Endothelial cell of umbilical vein (primary cell): ENCODE measurements at regions not wholly inside any gene's neighbourhood (a gene's known extent, or its start where the extent isn't known, plus 50 kb on each side); places are given as distances from the start of the nearest gene placed in this dataset.

Source experiments
- BruUV-seq: library from RNA; stranded (reverse); fragments of 400-500 nt; replicated peaks from 2 replicates; lab custom pipeline; 2021; lab: Mats Ljungman, UMichigan
- CTCF ChIA-PET: fragments of 300-600, 350-600 bp; sonication (Branson Sonifier 250); formaldehyde crosslinking; loops from one replicate; lab custom pipeline; 2021; ENCODE audit warnings: antibody characterized with exemption, inconsistent platforms; lab: Charles Lee
- POLR2A ChIA-PET: fragments of 300-600, 350-600 bp; sonication (Branson Sonifier 250); formaldehyde crosslinking; loops from one replicate; lab custom pipeline; 2021; ENCODE audit warnings: antibody characterized with exemption, inconsistent platforms; lab: Charles Lee
- DNase-seq: peaks from one replicate; pipeline ENCODE4 v3.0.0-alpha.2; 2011; ENCODE audit warnings: low read depth, low spot score
- FAIRE-seq: peaks from 2 replicates; lab custom pipeline; 2011; peaks lifted over from hg19 to GRCh38; lab: Jason Lieb, UNC
- H2AFZ ChIP-seq: 2 replicates; pipeline ENCODE4 v1.6.0; 2012; ENCODE audit warnings: low read depth, low read length, control low read depth, inconsistent platforms
- H3K27ac ChIP-seq: 2 replicates; pipeline ENCODE4 v1.5.1; 2011; ENCODE audit warnings: low read depth, mild to moderate bottlenecking, control low read depth, low read length, moderate library complexity; ENCODE audit not compliant: insufficient read depth
- H3K27me3 ChIP-seq, 2 experiments: 2 replicates each; pipeline versions ENCODE4 v1.6.0 to v1.6.1; 2011; ENCODE audit warnings: low read length in 2 of 2, mixed read lengths in 1 of 2; ENCODE audit not compliant: control insufficient read depth in 2 of 2, insufficient read depth in 2 of 2
- H3K36me3 ChIP-seq, 2 experiments: 2 replicates in 1 of 2; 3 replicates in 1 of 2; pipeline ENCODE4 v1.5.1; 2011; ENCODE audit warnings: low read length in 2 of 2, mild to moderate bottlenecking in 1 of 2, moderate library complexity in 1 of 2; ENCODE audit not compliant: control insufficient read depth in 2 of 2, insufficient read depth in 2 of 2; ENCODE audit errors: extremely low read depth in 1 of 2
- H3K4me1 ChIP-seq: 3 replicates; pipeline ENCODE4 v1.5.1; 2011; ENCODE audit warnings: mild to moderate bottlenecking, low read length; ENCODE audit not compliant: control insufficient read depth, insufficient read depth; ENCODE audit errors: extremely low read depth
- H3K4me2 ChIP-seq: 2 replicates; pipeline ENCODE4 v1.6.1; 2011; ENCODE audit warnings: low read length, control low read depth, mixed read lengths; ENCODE audit not compliant: insufficient read depth
- H3K4me3 ChIP-seq, 3 experiments: fragments of 200-600 bp in 1 of 3; sonication (generic), shearing (Covaris generic) in 1 of 3; replicated peaks in 1 of 3; 2 replicates each; pipeline ENCODE4 v1.5.1; 2011 to 2016; ENCODE audit warnings: control low read depth in 3 of 3, low read length in 3 of 3, mild to moderate bottlenecking in 2 of 3, inconsistent platforms in 1 of 3, low read depth in 1 of 3, moderate library complexity in 1 of 3; ENCODE audit not compliant: insufficient read depth in 1 of 3
- H3K79me2 ChIP-seq: 2 replicates; pipeline ENCODE4 v1.6.0; 2012; ENCODE audit warnings: low read length, inconsistent platforms; ENCODE audit not compliant: control insufficient read depth, insufficient read depth
- H3K9ac ChIP-seq: replicated peaks from 2 replicates; pipeline ENCODE3; 2011; ENCODE audit warnings: low read length, control low read depth; ENCODE audit not compliant: insufficient read depth; ENCODE audit errors: extremely low read depth
- H3K9me1 ChIP-seq: replicated peaks from 3 replicates; pipeline ENCODE4 v1.6.0; 2011; ENCODE audit warnings: mild to moderate bottlenecking, low read length; ENCODE audit not compliant: control insufficient read depth, insufficient read depth; ENCODE audit errors: extremely low read depth
- H3K9me3 ChIP-seq: replicated peaks from 2 replicates; pipeline ENCODE4 v1.5.1; 2012; ENCODE audit warnings: low read length, inconsistent platforms; ENCODE audit not compliant: control insufficient read depth, insufficient read depth
- H4K20me1 ChIP-seq: replicated peaks from 2 replicates; pipeline ENCODE3; 2011; ENCODE audit warnings: mild to moderate bottlenecking, low read length; ENCODE audit not compliant: control insufficient read depth, insufficient read depth; ENCODE audit errors: extremely low read depth
- CTCF ChIP-seq, 2 donors: IDR thresholded peaks; 1 replicate in 1 of 2; 2 replicates in 1 of 2; pipeline ENCODE4 v1.5.1; 2011; ENCODE audit warnings: low read length in 2 of 2, mild to moderate bottlenecking in 2 of 2, moderate library complexity in 2 of 2, control low read depth in 1 of 2, inconsistent platforms in 1 of 2, low read depth in 1 of 2; ENCODE audit not compliant: insufficient read depth in 1 of 2; ENCODE audit errors: extremely low read depth in 1 of 2
- EZH2 ChIP-seq: IDR thresholded peaks from 2 replicates; pipeline ENCODE4 v1.6.1; 2012; ENCODE audit warnings: borderline replicate concordance, low read depth, mild to moderate bottlenecking, moderate library complexity, low read length, inconsistent platforms; ENCODE audit not compliant: severe bottlenecking
- FOS ChIP-seq: IDR thresholded peaks from 2 replicates; pipeline ENCODE4 v1.6.1; 2011; ENCODE audit warnings: mild to moderate bottlenecking, low read length, moderate library complexity, borderline replicate concordance; ENCODE audit not compliant: insufficient read depth
- GATA2 ChIP-seq: IDR thresholded peaks from 2 replicates; pipeline ENCODE4 v1.7.0; 2011; ENCODE audit warnings: low read depth, mild to moderate bottlenecking, moderate library complexity, mixed read lengths, low read length; ENCODE audit not compliant: insufficient read length, insufficient read depth
- JUN ChIP-seq: IDR thresholded peaks from 2 replicates; pipeline ENCODE4 v1.6.1; 2011; ENCODE audit warnings: borderline replicate concordance, low read depth; ENCODE audit not compliant: insufficient read length, insufficient read depth
- MAX ChIP-seq: IDR thresholded peaks from 2 replicates; pipeline ENCODE4 v1.6.1; 2011; ENCODE audit not compliant: insufficient read depth, insufficient read length
- MYC ChIP-seq: IDR thresholded peaks from one replicate; pipeline ENCODE4 v1.6.1; 2011; ENCODE audit warnings: mild to moderate bottlenecking, low read depth, low read length
- POLR2A ChIP-seq: IDR thresholded peaks from 2 replicates; pipeline ENCODE4 v1.6.1; 2012; ENCODE audit warnings: low read depth, mild to moderate bottlenecking, control low read depth, low read length
- POLR2AphosphoS5 ChIP-seq: IDR thresholded peaks from 2 replicates; pipeline ENCODE4 v1.6.1; 2012; ENCODE audit warnings: low read depth, mild to moderate bottlenecking, control low read depth, low read length, moderate library complexity; ENCODE audit not compliant: insufficient read depth
- dilution Hi-C: fragments of 300-500 bp; cut with MboI; formaldehyde crosslinking; loops from one replicate; pipeline ENCODE4 v1.15.0; 2019; ENCODE audit warnings: low sequenced_read_pairs; ENCODE audit not compliant: extremely low pct_ligation_motif_present
- intact Hi-C: fragments of 100-400 bp; cut with micrococcal nuclease; formaldehyde crosslinking; loops from one replicate; pipeline ENCODE4 v1.10.0; 2022

- H3K27me3 ChIP-seq: peaks cover 9 to 43% of the 10 kb centered on the region in 2 experiments
- ChIA-PET CTCF (no interaction called here), POLR2A (no interaction called here)
- no peaks in the 10 kb centered on the region for H3K36me3 ChIP-seq
- H3K27ac ChIP-seq: no peak overlapping the region
- no TSS peak for BruUV-seq
- H4K20me1 ChIP-seq: no peaks in the 10 kb centered on the region
- H3K79me2 ChIP-seq: no peaks in the 10 kb centered on the region
- H2AFZ ChIP-seq: no peak overlapping the region
- intact Hi-C loops: no loop called here
- dilution Hi-C loops: no loop called here
- DNase-seq (no peak), FAIRE-seq (no peak)
- no peaks in the 10 kb centered on the region for H3K9me1 ChIP-seq
- H3K4me2 ChIP-seq: no peak overlapping the region
- H3K4me1 ChIP-seq: no peaks in the 10 kb centered on the region
- H3K4me3 ChIP-seq: no peak overlapping the region
- no peaks in the 10 kb centered on the region for H3K9me3 ChIP-seq
- TF ChIP-seq FOS: no peak
- TF ChIP-seq EZH2: no peak
- no peak for TF ChIP-seq POLR2A
- no peak for TF ChIP-seq GATA2
- no peak for TF ChIP-seq POLR2AphosphoS5
- TF ChIP-seq CTCF (IDR thresholded peaks at IDR 0.05; ENCODE audit: extremely low read depth in 1 of 2, insufficient read depth in 1 of 2, low read depth in 1 of 2, low read length in 2 of 2): no peak
- no peak for TF ChIP-seq MYC
- TF ChIP-seq JUN: no peak
- no peak for TF ChIP-seq MAX
- H3K9ac ChIP-seq: no peak overlapping the region
These were observed 113.3 kb downstream of the SNAPC1 start for GRCh38 chr14:61875483-61875882.
